Adrenal gland (tissue), 9 donors: ENCODE measurements at regions not wholly inside any gene's neighbourhood (a gene's known extent, or its start where the extent isn't known, plus 50 kb on each side); places are given as distances from the start of the nearest gene placed in this dataset.

Source experiments
- DNase-seq, 7 donors: peaks; one replicate each; pipeline ENCODE4 v3.0.0-alpha.2; 2019 to 2020
- H3K27ac ChIP-seq, 5 donors: fragments of 200-600 bp; sonication (generic) in 4 of 5; 1 replicate in 3 of 5; 2 replicates in 2 of 5; pipeline versions ENCODE4 v1.5.1 to v1.8.0; 2016 to 2020; ENCODE audit warnings: mild to moderate bottlenecking in 1 of 5
- H3K27me3 ChIP-seq: fragments of 200-600 bp; 2 replicates; pipeline ENCODE4 v1.8.0; 2021
- H3K36me3 ChIP-seq, 2 donors: fragments of 200-600 bp; replicated peaks in 1 of 2; 1 replicate in 1 of 2; 2 replicates in 1 of 2; pipeline versions ENCODE4 v1.5.1 to v1.8.0; 2018 to 2022
- H3K4me1 ChIP-seq, 2 donors: fragments of 200-600 bp; replicated peaks in 1 of 2; 1 replicate in 1 of 2; 2 replicates in 1 of 2; pipeline versions ENCODE4 v1.5.1 to v1.8.0; 2018 to 2021
- H3K4me3 ChIP-seq, 4 donors: fragments of 200-600 bp; sonication (generic) in 3 of 4; one replicate each; pipeline ENCODE4 v1.5.1; 2016 to 2018
- H3K9me3 ChIP-seq, 3 donors: fragments of 200-600 bp; sonication (generic) in 1 of 3; replicated peaks in 1 of 3; 1 replicate in 2 of 3; 2 replicates in 1 of 3; pipeline versions ENCODE4 v1.5.1 to v1.8.0; 2016 to 2021
- CTCF ChIP-seq, 6 experiments: fragments of 450-650 bp in 4 of 6; fragments of 200-600 bp in 2 of 6; sonication (generic) in 1 of 6; IDR thresholded peaks; 1 replicate in 5 of 6; 2 replicates in 1 of 6; pipeline versions ENCODE4 v1.5.1 to v1.8.0; 2016 to 2021; ENCODE audit warnings: antibody characterized with exemption in 6 of 6, mild to moderate bottlenecking in 2 of 6, moderate library complexity in 1 of 6
- POLR2A ChIP-seq, 2 donors: fragments of 450-650 bp; IDR thresholded peaks; one replicate each; pipeline ENCODE4 v1.6.1; 2017; ENCODE audit warnings: antibody characterized with exemption in 2 of 2, mild to moderate bottlenecking in 2 of 2, moderate library complexity in 1 of 2
- WGBS, 4 donors: extraction: QIAGEN DNeasy Blood & Tissue Kit in 2 of 4; methylation state at CpG; one replicate each; pipeline versions ENCODE4 v1.1.5 to v1.1.7; 2013 to 2017; 5-methylcytosine and 5-hydroxymethylcytosine counted together
- intact Hi-C, 2 donors: fragments of 100-400 bp; cut with DNase I; formaldehyde crosslinking; loops; one replicate each; pipeline versions ENCODE4 v1.14.1 to v1.15.0; 2022 to 2023
- donor health status: healthy with polysubstance abuse.
- donor health status: Bipolar disorder and iron deficiency.
- donor health status: DM: yes; HTN: yes; CAD: no.
- donor health status: DM: no; HTN: no; CAD: no.
- donor health status: DM: no; HTN: no; CAD: no.

- Histone ChIP-seq H3K9me3 (no peaks in the 10 kb centered on the region), H3K4me3 (no peak overlapping the region), H3K36me3 (no peaks in the 10 kb centered on the region), H3K27ac (peak overlapping the region; percentile 82 to 94 (median 87)), H3K4me1 (peaks cover 43 to 74% of the 10 kb centered on the region in 2 donors), H3K27me3 (no peaks in the 10 kb centered on the region)
- peak; percentile 94 to 98 (median 98) for DNase-seq
- intact Hi-C loops: loop anchor here in 1 of 2 donors (10.0 kb wide), 1 partner anchor 61 kb away; no protein-coding TSS in a partner anchor
- TF ChIP-seq POLR2A (IDR thresholded peaks at IDR 0.05) (no peak), CTCF (IDR thresholded peaks at IDR 0.05) (no peak)
- whole genome bisulfite sequencing, 4 donors: 24 to 32% (median 27%) methylated on average over 14 of the region's 14 CpGs
These were observed 55.2 kb upstream of the TARBP1 start for GRCh38 chr1:234533975-234534876.

DNA sequence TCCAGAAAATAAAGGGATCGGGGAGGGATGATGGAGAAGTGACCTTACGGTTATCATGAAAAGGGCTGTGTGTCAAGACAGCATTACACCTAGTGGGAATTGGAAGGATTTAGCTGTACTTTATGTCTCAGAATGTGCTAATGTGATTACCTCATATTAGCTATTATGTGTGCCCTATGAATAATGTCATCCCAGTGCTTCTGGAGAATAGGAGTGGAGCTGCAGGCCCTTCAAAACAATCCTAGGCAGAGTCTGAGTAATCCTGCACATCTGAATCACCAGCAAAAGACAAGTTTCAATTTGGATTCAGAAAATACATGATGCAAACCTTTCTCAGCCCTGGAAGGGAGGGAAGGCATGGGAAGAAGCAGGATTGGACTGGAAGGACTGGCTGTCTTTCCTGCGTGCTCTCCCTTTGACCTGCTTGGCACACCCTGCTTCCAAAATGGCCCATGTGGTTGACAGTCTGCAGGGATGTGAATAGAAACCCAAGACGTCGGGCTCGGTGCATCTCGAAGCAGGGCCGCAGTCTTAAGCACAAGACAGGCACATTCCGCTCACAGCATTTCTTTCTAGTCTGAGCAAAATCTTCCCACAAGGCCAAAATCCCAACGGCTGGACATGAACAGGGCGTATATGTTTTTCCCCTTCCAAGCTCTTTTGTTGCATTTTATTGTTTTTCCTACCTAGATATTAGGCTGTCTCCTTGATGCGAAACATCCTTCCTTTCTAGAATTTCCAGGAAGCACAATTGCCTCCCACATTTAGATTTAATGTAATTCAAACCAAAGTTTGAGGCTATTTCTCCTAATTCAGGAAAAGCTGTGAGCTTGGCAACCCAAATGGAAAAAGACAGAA, 54.3 kb upstream of the TARBP1 start:
- WGBS, 4 donors: 62 to 82% (median 72%) methylated on average over 10 to 12 of the region's 12 CpGs
- intact Hi-C loops: loop anchor here in 1 of 2 donors (10.0 kb wide), 1 partner anchor 62 kb away; no protein-coding TSS in a partner anchor
- TF ChIP-seq POLR2A (IDR thresholded peaks at IDR 0.05) (peak in 1 of 2 donors; percentile 29), CTCF (IDR thresholded peaks at IDR 0.05) (no peak)
- Histone ChIP-seq H3K36me3 (no peaks in the 10 kb centered on the region), H3K4me3 (no peak overlapping the region), H3K27me3 (no peaks in the 10 kb centered on the region), H3K9me3 (no peaks in the 10 kb centered on the region), H3K27ac (peak overlapping the region; percentile 82 to 94 (median 87)), H3K4me1 (peaks cover 43 to 84% of the 10 kb centered on the region in 2 donors)
- DNase-seq: peak in 5 of 7 donors; percentile 42 to 58 (median 47)

- DNase-seq: peak in 2 of 7 donors; percentile 43 to 47
- intact Hi-C loops: loop anchor here in 1 of 2 donors (10.0 kb wide), 1 partner anchor 62 kb away; no protein-coding TSS in a partner anchor
- WGBS, 4 donors: 55 to 78% (median 60%) methylated on average over 7 of the region's 7 CpGs
- Histone ChIP-seq H3K9me3 (no peaks in the 10 kb centered on the region), H3K27me3 (no peaks in the 10 kb centered on the region), H3K4me1 (peaks cover 43 to 84% of the 10 kb centered on the region in 2 donors), H3K27ac (peak overlapping the region; percentile 82 to 94 (median 87)), H3K36me3 (no peaks in the 10 kb centered on the region), H3K4me3 (no peak overlapping the region)
- TF ChIP-seq POLR2A (IDR thresholded peaks at IDR 0.05) (no peak), CTCF (IDR thresholded peaks at IDR 0.05) (no peak)
These were observed 53.5 kb upstream of the TARBP1 start for GRCh38 chr1:234532503-234532922.
